ENCODE measurements at regions not wholly inside any gene's neighbourhood (a gene's known extent, or its start where the extent isn't known, plus 50 kb on each side); places are given as distances from the start of the nearest gene placed in this dataset.
"Not testable (repeated sequence)": the region's sequence is repeated elsewhere in the genome, so short reads cannot be mapped to it uniquely, and the experiment has no call there.

DNA sequence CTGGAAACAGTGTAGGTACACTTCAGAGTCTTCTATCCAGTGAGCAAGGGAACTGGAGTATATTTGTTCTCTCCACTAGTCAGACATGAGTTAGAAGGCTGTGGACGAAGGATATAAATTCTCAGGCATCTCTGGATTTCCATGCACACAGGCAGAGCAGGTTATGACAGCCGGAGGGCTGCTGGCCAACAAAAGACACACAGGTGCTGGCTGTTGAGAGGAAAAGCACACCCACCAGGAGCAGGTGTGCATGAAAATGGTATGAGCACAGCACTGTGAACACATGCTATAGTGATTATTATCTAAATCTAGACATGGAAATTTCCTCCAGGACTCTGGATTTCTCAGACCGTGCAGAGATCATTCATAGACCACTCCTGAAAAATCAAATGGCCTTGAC, 444.7 kb upstream of the RPS6KA3 start:
- DNase-seq, result no peak

DNA sequence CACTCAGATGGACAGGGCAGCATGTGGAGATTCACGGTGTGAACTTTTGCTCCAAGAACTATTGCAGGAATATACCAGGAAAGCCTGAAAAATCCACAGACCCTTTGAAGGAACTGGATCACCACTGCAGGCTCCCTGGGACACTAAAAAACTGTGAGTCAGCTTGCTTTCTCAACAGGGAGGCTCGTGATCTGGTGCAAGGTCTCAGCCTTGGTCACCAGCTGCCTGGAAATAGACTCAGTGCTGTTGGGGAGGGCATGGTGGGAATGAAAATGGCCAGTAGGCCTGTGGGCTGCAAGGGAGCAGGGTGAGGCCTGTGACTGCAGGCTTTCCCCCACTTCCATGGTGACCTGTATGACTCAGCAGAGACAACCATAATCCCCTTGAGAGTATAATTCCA, 426.4 kb upstream of the RPS6KA3 start:
- DNase-seq, result no peak

DNA sequence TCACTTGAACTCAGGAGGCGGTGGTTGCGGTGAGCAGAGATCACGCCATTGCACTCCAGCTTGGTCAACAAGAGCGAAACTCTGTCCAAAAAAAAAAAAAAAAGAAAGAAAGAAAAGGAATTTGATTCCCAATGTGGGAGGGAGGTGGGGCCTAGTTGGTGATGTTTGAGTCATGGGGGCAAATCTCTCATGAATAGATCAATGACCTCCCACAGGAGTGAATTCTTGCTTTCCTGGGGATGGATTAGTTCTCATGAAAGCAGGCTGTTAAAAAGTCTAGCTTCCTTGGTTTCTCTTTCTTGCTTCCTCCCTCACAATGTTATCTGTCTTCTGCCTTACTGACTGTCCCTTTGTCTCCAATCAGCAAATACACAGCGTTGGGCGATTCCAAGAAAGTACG, 419.5 kb upstream of the RPS6KA3 start:
- DNase-seq, result no peak

DNA sequence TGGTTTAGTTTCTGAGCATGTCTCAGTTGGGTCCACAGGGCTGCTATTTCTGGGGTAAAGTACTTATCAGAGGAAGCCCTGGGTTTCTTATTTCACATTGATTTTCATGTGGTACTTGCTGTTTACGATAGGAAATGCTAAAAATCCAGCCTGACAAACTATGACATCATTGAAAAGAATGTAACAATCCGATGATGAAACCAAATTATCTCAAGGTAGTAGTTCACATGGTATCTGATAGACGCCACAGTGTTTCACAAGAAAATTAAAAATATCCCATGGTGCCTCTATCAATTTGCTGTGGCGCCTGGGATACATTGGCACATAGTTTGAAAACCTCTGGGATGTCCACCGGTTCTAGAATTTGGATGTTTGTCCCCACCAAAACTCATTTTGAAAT, 418.9 kb upstream of the RPS6KA3 start:
- no peak for DNase-seq

DNA sequence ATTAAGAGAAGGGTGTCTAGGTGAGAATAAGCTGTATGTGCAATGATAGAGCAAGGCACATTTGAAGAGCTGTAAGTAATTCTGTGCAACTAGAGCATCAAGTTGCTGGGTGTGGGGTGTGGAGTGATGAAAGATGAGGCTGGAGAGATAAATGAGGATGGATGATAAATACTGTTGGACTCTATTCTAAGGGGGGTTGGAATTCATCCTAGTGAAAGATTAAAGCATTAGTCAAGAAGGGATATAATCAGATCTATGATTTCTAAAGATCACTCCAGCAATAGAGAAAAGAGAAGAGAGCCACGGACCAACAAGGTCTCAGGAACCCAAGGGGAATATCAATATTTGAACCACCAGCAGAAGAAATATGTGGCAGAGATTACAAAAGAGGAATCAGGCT, 415.0 kb upstream of the RPS6KA3 start:
- no peak for DNase-seq

DNA sequence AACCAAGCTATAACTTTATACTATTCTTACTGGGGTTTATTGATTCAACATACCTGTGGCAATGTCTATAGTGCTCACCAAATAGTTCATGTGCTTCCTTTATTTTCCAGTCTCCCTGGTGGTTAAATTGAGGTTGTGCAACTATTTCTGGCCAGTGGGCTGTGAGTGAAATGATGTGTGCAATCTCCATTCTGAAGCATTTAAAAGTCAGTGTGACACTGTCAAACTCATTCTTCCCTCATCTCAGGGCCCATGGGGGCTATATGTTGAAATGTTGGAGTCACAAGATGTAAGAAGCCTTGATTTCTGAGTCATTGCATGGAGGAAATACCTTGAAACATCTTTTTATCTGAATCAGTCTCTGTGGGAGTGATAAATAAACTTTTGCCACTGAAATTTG, 414.3 kb upstream of the RPS6KA3 start:
- no peak for DNase-seq

DNA sequence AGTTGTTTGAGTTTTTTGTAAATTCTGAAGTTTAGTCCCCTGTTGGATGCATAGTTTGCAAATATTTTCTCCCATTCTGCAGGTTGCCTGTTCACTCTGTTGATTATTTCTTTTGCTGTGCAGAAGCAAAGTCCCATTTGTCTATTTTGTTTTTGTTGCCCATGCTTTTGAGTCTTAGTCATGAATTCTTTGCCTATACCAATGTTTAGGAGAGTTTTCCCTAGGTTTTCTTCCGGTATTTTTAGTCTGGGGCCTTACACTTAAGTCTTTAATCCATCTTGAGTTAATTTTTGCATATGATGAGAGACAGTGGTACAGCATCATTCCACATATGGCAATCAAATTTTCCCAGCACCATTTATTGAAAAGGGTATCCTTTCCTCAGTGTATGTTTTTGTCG, 405.8 kb upstream of the RPS6KA3 start:
- no peak for DNase-seq

DNA sequence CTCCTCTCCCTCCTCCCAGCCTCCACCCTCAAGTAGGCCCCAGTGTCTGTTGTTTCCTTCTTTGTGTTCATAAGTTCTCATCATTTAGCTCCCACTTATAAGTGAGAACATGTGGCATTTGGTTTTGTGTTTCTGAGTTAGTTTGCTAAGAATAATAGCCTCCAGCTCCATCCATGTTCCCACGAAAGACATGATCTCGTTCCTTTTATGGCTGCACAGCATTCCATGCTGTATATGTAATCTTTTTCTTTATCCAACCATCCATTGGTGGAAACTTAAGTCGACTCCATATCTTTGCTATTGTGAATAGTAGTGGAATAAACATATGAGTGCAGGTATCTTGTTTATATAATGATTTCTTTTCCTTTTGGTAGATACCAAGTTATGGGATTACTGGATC, 405.0 kb upstream of the RPS6KA3 start:
- DNase-seq, result not testable (repeated sequence)

DNA sequence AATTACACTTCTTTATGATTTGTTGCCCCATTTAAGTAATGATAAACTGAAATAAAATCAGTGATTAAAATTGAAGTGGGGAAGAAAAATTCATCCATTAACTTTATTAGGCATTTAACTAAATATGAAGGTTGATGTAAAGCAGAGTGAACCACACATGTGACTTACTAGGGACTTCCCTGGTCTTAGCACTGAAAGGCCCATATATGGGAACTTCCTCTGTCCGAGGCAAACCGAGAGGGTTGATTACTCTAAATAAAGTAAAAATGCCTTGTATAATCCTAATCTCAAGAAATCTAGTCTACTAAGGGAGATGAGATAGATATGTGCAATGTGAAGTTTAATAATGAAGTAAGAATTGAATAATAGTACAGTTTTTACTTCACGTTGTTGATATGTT, 403.9 kb upstream of the RPS6KA3 start:
- DNase-seq, result no peak

DNA sequence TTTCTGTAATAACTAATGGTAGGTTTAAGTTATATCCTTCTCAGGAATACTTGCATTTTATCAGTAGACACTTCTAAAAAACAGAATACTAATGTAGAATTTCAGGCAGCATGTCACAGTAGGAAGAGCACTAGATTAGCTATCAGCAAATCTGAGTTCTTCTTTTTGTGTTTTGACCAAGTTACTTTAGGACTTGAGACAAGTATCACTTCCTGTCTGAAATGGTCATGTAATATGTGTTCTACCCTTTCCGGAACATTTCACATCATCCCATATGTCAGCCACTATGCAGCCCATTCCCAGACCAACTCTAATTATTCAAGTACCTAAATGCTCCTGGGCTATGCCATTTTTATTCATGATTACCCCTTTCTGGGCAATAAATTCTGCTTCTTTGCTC, 401.8 kb upstream of the RPS6KA3 start:
- DNase-seq, result no peak

DNA sequence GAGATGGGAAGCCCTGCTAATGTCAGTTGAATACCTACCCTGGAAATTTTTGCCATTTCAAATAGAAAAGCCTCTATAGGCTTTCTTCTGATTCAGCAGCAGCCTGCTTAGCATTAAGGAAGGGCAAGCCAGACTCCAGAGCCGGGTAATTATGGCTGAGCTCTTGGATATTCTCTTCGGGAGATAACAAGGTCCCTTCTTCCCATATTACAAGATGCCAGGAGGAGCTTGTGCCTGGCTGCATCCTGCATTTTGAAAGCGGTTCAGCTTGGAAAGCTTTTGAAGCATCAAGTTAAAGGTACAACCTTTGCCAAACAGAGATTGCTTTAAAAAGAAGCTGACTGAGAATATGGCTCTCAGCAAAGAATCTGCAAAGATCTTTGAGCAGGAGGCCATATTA, 399.6 kb upstream of the RPS6KA3 start:
- no peak for DNase-seq

DNA sequence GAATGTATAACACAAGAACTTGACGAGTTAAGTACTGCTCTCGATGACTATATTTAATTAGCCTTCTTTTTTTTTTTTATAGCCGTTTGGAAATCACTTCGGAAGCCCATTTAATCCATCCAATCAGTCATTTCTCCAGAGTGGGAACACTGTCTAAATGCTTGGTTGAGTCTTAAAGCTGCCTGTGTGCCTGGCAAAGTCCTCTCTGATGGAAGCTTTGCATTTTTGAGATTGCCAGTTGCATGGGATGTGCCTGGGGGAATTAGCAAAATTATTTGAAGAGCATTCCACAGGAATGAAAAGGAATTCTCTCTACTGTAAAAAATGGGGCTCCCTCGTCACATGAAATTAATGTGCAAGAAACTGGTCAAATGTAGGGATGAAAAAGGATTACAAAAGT, 398.8 kb upstream of the RPS6KA3 start:
- no peak for DNase-seq

DNA sequence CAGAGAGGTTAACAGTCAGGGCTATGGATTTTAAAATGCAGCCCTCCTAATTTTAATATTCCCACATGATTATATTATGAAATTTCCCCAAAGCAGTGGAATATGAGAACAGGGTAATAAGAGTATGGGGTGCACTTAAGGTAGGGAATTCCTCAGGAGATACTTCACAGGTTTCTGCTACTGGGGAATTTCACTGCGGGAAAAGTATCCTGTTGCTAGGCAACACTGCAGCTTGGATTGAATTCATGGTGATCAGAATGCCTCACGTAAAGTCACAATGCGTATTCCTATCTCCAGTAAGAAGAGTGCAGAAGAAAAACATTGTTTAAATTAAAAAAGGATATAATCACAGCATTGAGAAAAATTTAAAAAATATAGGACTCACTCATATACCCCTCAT, 398.1 kb upstream of the RPS6KA3 start:
- DNase-seq, result no peak

DNA sequence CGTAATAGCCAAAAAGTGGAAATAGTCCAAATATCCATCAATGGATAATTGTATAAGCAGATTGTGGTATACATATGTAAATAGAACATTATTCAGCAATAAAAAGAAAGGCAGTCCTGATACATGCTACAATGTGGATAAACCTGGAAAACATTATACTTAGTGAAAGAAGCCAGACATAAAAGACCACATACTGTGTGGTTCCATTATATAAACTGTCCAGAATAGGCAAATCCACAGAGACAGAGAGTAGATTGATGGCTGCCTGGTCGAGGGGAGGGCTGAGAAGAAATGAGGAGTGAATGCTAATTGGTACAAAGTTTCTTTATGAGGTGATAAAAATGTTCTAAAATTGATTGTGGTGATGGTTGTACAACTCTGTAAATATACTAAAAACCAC, 397.4 kb upstream of the RPS6KA3 start:
- no peak for DNase-seq

DNA sequence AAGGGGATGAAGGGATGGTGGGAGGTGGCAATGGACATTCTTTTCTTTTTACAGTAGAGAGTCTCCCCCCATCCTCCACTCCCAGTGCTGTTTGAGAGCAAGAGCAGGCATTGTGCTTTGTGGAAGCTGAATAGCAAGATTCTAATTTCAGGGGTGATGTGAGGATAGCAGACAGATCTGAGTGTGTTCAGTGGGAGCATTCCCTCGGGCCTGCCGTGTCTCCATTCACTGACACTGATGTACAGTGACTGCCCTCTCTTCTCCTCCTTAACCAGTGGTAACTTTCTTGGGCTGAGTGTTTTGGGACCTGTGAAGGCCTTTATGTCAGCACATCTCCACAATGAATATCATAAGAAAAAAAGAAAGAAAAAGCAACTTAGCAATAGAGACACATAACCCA, 396.6 kb upstream of the RPS6KA3 start:
- no peak for DNase-seq

DNA sequence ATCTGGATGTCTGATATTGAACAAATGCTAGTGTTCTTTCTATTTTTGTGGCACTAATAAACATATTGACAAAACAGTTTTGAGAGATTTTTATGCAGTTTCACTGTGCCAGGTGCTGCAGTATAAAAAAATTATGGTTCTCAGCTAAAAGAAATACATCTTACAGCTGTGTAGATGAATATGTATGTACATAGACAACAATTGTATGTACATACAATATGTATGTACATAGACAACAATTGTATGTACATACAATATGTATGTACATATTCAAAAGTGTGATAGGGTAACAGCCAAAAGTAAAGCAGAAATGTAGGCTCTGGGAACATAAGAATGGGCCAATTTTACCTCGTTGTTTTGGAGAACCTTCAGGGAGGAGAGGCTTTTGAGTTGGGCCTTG, 390.0 kb upstream of the RPS6KA3 start:
- DNase-seq, result no peak

DNA sequence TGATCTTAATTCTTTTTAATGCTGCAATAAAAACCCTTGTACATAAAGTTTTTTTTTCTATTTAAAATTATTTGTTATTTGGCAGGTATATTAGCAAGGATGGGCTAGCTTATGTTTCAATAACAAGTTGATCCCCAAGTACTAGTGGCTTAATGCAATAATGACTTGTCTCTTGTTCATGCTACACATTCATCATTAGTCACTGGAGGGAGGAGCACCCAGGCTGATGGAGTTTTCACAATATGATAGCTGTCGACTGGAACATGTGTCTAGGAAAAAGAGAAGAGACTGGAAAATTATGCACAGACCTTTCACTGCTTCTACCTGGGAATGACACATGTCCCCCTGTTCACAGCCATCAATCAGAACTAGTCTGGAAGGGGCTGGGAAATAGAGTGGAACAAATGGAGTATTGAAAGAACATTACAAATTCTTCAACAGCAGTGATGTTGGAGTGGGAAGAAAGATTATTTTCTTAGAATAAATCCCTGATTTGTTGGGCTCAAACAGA, 387.9 kb upstream of the RPS6KA3 start:
- DNase-seq, result no peak

DNA sequence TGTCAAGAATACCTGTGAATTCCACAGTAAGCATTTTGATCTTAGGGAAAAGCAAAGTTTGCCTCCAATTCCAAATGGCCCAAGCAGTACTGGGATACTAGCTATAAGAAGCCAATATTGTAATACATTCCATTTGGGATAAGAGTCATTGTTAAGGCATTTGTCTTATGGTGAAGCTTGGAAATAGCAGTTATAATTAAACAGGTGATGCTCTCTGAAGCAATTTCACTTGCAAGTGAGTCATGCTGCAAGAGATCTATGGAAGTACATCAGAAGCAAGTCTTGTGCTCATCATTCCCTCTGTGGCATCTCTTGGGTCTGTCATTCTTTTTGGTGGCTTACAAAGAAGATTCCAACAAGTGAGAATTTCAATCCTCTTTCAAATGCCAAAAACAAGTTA, 386.4 kb upstream of the RPS6KA3 start:
- DNase-seq, result no peak

DNA sequence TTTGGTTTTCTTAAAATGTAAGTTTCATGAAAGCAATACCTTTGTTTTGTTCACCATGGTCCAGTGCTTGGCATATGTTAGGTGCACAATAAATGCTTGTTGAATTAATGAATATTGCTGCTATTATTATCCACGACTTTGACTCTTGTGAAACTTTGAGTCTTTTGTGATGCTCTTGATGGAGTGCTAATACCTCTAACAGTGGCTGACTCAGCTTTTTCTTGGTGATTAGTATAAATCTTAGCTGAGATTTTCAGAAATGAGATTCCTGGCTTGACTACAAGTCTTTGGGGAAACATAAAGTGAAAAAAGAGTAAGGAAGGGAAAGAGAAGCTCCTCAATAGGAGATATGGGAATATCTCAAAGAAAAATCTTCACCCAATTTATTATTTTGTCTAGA, 375.2 kb upstream of the RPS6KA3 start:
- DNase-seq, result no peak

DNA sequence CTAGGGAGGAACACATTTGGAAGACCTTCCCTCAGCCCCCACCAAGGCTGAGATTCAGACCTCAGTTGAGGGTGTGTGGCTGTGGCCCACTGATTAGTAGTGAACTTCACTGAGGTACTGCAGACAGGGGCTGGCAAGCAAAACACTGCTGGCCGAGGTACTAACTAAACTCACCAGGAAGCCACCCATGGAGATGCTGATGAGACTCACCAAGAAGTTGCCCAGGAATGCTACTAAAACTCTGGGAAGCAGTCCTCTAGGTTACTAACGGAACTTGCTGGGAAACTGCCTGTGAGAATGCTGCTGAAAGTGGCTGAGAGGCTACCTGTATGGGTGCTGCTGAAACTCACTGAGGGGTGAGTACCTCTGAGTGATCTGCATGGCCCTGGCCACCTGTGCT, 372.4 kb upstream of the RPS6KA3 start:
- no peak for DNase-seq

DNA sequence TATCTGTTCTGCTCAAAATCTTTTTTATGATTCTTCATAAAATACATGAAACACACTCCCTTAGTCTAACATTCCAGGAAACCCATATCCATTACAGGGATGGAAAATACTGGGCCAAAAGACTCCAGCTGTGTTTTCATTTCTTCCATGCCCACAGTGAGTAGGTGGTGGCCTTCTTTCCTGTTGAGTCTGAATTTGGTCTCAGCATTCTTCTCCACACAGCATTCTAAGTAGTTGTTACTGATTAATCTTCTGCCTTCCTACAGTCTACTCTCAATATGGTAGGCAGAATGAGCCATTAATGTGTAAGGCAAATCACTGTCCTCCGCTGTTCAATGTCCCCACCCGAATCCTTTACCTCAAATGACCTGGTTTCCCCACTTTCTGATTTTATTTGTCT, 370.6 kb upstream of the RPS6KA3 start:
- DNase-seq, result no peak

DNA sequence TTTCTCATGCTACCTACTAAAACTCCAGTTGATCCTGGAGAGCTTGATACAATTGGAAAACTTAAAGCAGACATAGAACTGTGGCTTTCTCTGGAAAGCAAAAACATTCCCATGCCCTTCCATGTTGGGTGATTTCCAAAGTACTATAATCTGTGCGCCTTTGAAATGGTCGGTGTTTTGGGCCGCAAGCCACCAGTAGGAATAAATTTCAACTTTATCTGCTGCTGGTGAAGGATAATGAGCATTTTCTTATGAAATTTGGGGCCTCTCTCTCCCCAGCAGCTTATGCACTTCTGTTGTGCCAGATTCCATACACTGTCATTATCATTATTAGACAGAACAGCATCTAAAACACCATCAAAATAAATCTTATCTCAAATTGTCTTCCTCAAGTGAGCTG, 366.7 kb upstream of the RPS6KA3 start:
- no peak for DNase-seq

DNA sequence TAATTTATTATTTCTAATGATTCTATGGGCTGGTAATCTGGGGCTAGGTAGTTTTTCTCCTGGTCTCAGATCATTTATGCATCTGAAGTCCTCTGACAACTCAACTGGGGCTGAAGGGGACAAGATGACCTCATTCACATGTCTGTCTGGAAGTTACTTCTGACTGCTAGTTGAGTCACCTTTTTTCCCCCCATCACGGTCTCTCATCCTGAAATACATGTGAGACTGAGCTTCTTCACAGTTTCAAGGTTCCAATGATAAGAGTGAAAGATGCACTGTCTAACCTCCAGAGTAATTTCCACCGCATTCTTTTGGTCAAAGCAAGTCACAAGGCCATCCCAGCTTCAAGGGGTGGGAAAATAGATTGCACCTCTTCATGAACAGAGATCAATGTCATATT, 356.7 kb upstream of the RPS6KA3 start:
- DNase-seq, result no peak

DNA sequence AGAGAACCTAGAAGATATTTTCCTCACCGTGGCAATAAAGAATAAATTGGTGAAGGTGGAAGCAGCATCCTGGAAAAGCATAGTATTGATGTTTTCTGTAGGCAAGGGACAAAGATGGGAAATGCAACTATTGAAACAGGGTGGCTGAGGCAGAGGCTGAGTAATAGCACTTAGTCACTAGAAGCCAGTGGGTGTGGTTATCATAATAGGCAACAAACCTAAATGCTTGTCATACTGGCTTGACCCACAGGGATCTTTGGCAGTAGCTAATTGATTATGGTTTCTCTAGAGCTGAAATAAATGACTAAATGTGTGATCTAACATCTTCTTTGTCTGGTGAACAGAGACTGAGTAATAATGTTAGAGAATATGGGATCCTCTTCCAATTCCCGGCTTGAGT, 353.6 kb upstream of the RPS6KA3 start:
- no peak for DNase-seq

DNA sequence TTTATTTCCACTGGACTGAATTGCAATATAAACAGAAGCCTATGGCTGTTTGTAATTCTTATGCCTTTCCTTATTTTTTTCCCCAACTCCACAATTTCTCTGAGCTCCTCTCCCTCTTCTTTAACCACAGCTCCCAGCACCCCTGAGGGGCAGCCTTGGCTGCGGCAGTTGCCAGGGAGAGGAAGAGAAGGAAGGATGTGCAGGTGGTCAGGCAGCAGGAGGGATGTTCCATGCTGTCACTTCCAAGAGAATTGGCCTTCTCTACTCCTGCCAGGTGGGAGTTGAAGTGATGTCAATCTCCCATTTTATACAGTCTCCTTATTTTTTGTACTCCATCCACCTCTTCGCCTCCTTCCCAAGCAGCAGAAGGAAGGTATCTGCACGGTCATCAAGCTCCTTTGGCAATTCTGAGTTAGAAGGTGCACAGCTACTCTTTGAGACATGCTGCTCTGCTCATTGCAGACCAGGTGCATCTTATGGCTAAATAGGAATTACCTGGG, 343.3 kb upstream of the RPS6KA3 start:
- no peak for DNase-seq

DNA sequence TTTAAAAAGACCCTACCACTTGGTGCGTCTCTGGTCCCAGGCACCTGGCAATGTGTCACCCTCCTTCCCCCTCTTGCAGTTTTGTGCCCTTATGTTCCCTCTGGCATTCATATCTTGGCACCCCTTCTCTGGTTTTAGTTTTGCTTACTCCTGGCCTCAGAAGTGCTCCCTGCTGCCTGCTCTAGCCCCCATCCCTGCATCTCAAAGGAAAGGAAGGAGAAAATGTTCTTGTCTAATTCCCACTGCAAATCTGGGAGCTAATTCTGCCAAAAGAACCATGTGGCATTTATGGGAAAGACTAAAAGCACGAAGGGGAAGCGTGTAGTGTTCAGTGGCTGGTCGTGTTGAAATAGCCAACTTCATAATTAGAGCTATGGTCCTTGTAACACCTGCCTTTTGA, 340.1 kb upstream of the RPS6KA3 start:
- no peak for DNase-seq

Data from NCI-H2171 treated with DMSO at 0.1 percent for 48 hours (cell line).